Sigmoid colon (tissue), 6 donors: ENCODE measurements at regions not wholly inside any gene's neighbourhood (a gene's known extent, or its start where the extent isn't known, plus 50 kb on each side); places are given as distances from the start of the nearest gene placed in this dataset.

Experiments
- DNase-seq: peaks from one replicate; pipeline ENCODE4 v3.0.0-alpha.2; 2019
- H3K27ac ChIP-seq, 4 donors: fragments of 200-600 bp; sonication (generic); one replicate each; pipeline ENCODE4 v1.5.1; 2016 to 2019; ENCODE audit warnings: mild to moderate bottlenecking in 1 of 4
- H3K27me3 ChIP-seq, 3 donors: fragments of 200-600 bp; sonication (generic); one replicate each; pipeline ENCODE4 v1.5.1; 2019; ENCODE audit warnings: mild to moderate bottlenecking in 1 of 3
- H3K36me3 ChIP-seq, 4 donors: fragments of 200-600 bp; sonication (generic); one replicate each; pipeline ENCODE4 v1.5.1; 2016 to 2019
- H3K4me1 ChIP-seq, 4 donors: fragments of 200-600 bp; sonication (generic); one replicate each; pipeline ENCODE4 v1.5.1; 2017 to 2019
- H3K4me3 ChIP-seq, 4 donors: fragments of 200-600 bp; sonication (generic); one replicate each; pipeline ENCODE4 v1.5.1; 2017 to 2019; ENCODE audit warnings: mild to moderate bottlenecking in 2 of 4, moderate library complexity in 1 of 4
- H3K9me3 ChIP-seq, 4 donors: fragments of 200-600 bp in 3 of 4; sonication (generic) in 3 of 4; one replicate each; pipeline versions ENCODE4 v1.5.1 to v1.6.1; 2013 to 2019
- EP300 ChIP-seq, 4 donors: sonication (generic); formaldehyde crosslinking; IDR thresholded peaks; one replicate each; pipeline ENCODE4 v1.6.1; 2017; ENCODE audit warnings: antibody characterized with exemption in 4 of 4
- POLR2A ChIP-seq, 2 donors: fragments of 450-650 bp; IDR thresholded peaks; one replicate each; pipeline ENCODE4 v1.6.1; 2016; ENCODE audit warnings: antibody characterized with exemption in 2 of 2, mild to moderate bottlenecking in 2 of 2, moderate library complexity in 2 of 2
- POLR2AphosphoS5 ChIP-seq, 4 donors: sonication (generic); formaldehyde crosslinking; IDR thresholded peaks; one replicate each; pipeline ENCODE4 v1.6.1; 2017; ENCODE audit warnings: antibody characterized with exemption in 4 of 4
- WGBS, 2 donors: extraction: QIAGEN DNeasy Blood & Tissue Kit; methylation state at CpG; one replicate each; pipeline ENCODE4 v1.1.7; 2013; 5-methylcytosine and 5-hydroxymethylcytosine counted together
- intact Hi-C: fragments of 100-400 bp; cut with DNase I; formaldehyde crosslinking; loops from one replicate; pipeline ENCODE4 v1.15.1; 2023
- TF ChIP-seq, protein P1 (sequence below), 4 experiments: fragments of 450-650 bp in 3 of 4; fragments of 200-600 bp in 1 of 4; IDR thresholded peaks; one replicate each; pipeline ENCODE4 v1.5.1; 2016 to 2019; ENCODE audit warnings: antibody characterized with exemption in 4 of 4, mild to moderate bottlenecking in 3 of 4, moderate library complexity in 2 of 4
- donor health status: healthy with polysubstance abuse.
- donor health status: healthy.

DNA sequence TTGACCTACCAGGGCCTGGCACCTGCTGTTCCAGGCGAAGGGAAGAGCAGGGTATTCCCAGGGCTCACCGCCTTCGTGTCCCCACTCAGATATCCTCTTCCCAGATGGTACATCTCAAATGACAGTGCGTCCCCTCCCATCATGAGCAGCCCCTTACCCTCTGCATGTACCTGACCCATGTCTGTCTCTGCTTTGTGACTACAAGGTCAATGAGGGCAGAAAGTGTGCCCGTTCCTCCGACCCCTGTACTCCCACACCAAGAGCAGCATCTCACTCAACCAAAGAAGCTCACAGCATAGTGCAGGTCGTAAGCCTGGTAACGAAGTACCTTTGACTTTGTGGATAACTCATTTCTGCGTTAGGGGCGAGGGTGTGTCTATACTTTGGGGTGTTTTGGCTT lies 142.6 kb downstream of the KATNIP start:
- intact Hi-C loops, result loop anchor here (10.0 kb wide), 1 partner anchor 372 kb away; the partner anchor contains the start of gene GSG1L
- Histone ChIP-seq H3K4me3 (no peak overlapping the region), H3K36me3 (no peaks in the 10 kb centered on the region), H3K9me3 (no peaks in the 10 kb centered on the region), H3K27ac (no peak overlapping the region), H3K27me3 (no peaks in the 10 kb centered on the region), H3K4me1 (no peaks in the 10 kb centered on the region)
- DNase-seq, result no peak
- WGBS, 2 donors, result 95% methylated on average over 10 of the region's 10 CpGs
- TF ChIP-seq, protein P1, sequence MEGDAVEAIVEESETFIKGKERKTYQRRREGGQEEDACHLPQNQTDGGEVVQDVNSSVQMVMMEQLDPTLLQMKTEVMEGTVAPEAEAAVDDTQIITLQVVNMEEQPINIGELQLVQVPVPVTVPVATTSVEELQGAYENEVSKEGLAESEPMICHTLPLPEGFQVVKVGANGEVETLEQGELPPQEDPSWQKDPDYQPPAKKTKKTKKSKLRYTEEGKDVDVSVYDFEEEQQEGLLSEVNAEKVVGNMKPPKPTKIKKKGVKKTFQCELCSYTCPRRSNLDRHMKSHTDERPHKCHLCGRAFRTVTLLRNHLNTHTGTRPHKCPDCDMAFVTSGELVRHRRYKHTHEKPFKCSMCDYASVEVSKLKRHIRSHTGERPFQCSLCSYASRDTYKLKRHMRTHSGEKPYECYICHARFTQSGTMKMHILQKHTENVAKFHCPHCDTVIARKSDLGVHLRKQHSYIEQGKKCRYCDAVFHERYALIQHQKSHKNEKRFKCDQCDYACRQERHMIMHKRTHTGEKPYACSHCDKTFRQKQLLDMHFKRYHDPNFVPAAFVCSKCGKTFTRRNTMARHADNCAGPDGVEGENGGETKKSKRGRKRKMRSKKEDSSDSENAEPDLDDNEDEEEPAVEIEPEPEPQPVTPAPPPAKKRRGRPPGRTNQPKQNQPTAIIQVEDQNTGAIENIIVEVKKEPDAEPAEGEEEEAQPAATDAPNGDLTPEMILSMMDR (IDR thresholded peaks at IDR 0.05), result no peak
- TF ChIP-seq POLR2A (IDR thresholded peaks at IDR 0.05) (no peak), EP300 (IDR thresholded peaks at IDR 0.05) (no peak), POLR2AphosphoS5 (IDR thresholded peaks at IDR 0.05) (no peak)

GRCh38 chr16:27695161-27695560 lies 145.2 kb downstream of the KATNIP start:
- intact Hi-C loops, result loop anchor here (10.0 kb wide), 1 partner anchor 370 kb away; the partner anchor contains the start of gene GSG1L
- no peak for DNase-seq
- Histone ChIP-seq H3K27ac (no peak overlapping the region), H3K27me3 (no peaks in the 10 kb centered on the region), H3K9me3 (no peaks in the 10 kb centered on the region), H3K36me3 (peaks cover 4 to 21% (median 10%) of the 10 kb centered on the region in 4 donors), H3K4me3 (no peak overlapping the region), H3K4me1 (no peaks in the 10 kb centered on the region)
- no peak for TF ChIP-seq EP300 (IDR thresholded peaks at IDR 0.05)
- TF ChIP-seq POLR2A (IDR thresholded peaks at IDR 0.05), result no peak
- TF ChIP-seq, protein P1 (IDR thresholded peaks at IDR 0.05), result no peak
- TF ChIP-seq POLR2AphosphoS5 (IDR thresholded peaks at IDR 0.05), result no peak
- WGBS, 2 donors, result 96% methylated on average over 7 of the region's 7 CpGs

DNA sequence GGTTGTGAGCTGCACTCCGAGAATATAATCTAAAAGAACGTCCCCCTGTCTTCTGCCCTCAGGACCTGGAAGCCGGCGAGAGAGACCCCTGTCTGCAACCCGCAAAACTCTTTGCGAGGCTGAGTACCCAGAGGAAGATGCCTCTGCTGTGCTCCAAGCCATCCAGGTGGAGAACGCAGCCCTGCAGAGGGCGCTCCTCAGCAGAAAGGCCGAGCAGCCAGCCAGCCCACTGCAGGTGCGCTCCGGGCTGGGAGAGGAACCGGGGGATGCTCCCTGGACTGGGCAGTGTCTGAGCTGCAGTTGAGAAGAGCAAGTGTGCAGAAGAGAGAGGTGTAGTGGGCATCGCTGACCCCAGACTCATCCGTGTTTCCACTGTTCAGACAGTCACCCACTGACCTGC lies 148.3 kb downstream of the KATNIP start:
- 83 to 86% methylated on average over 14 of the region's 14 CpGs for WGBS, 2 donors
- Histone ChIP-seq H3K27ac (no peak overlapping the region), H3K27me3 (no peaks in the 10 kb centered on the region), H3K4me3 (no peak overlapping the region), H3K36me3 (peaks cover 4 to 31% (median 10%) of the 10 kb centered on the region in 4 donors), H3K4me1 (no peaks in the 10 kb centered on the region), H3K9me3 (no peaks in the 10 kb centered on the region)
- no peak for DNase-seq
- TF ChIP-seq, protein P1 (IDR thresholded peaks at IDR 0.05), result no peak
- no peak for TF ChIP-seq EP300 (IDR thresholded peaks at IDR 0.05)
- intact Hi-C loops, result loop anchor here (10.0 kb wide), 1 partner anchor 367 kb away; the partner anchor contains the start of gene GSG1L

GRCh38 chr16:27698746-27699145 lies 148.8 kb downstream of the KATNIP start:
- H3K4me3 ChIP-seq, result no peak overlapping the region
- no peak for DNase-seq
- no peaks in the 10 kb centered on the region for H3K4me1 ChIP-seq
- no peak overlapping the region for H3K27ac ChIP-seq
- H3K27me3 ChIP-seq, result no peaks in the 10 kb centered on the region
- peaks cover 4 to 31% (median 10%) of the 10 kb centered on the region in 4 donors for H3K36me3 ChIP-seq
- intact Hi-C loops, result loop anchor here (10.0 kb wide), 1 partner anchor 366 kb away; the partner anchor contains the start of gene GSG1L
- no peaks in the 10 kb centered on the region for H3K9me3 ChIP-seq
- WGBS, 2 donors, result 97% methylated on average over 8 of the region's 8 CpGs
- TF ChIP-seq EP300 (IDR thresholded peaks at IDR 0.05) (no peak), POLR2AphosphoS5 (IDR thresholded peaks at IDR 0.05) (no peak), POLR2A (IDR thresholded peaks at IDR 0.05) (no peak)
- TF ChIP-seq, protein P1 (IDR thresholded peaks at IDR 0.05), result no peak

DNA sequence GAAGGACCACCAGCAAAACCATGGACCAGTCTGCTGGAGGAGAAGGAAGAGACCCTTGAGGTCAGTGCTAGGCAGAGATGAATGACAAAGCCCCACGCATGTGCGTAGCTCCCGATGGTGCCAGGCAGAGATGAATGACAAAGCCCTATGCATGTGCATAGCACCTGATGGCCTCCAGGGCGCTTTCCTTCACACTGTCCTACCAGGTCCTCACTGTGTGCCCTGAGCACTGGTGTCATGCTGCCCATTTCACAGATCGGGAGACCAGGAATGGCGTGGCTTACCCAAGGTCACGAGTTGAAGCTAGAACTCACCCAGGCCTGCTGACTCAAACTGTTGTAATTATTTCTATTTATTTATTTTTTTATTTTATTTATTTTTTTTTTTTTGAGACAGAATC lies 149.6 kb downstream of the KATNIP start:
- Histone ChIP-seq H3K36me3 (peaks cover 4 to 31% (median 10%) of the 10 kb centered on the region in 4 donors), H3K27me3 (no peaks in the 10 kb centered on the region), H3K27ac (no peak overlapping the region), H3K9me3 (no peaks in the 10 kb centered on the region), H3K4me1 (no peaks in the 10 kb centered on the region), H3K4me3 (no peak overlapping the region)
- whole genome bisulfite sequencing, 2 donors, result 97% methylated on average over 7 of the region's 7 CpGs
- no peak for DNase-seq
- TF ChIP-seq POLR2A (IDR thresholded peaks at IDR 0.05) (no peak), POLR2AphosphoS5 (IDR thresholded peaks at IDR 0.05) (no peak), EP300 (IDR thresholded peaks at IDR 0.05) (no peak)
- intact Hi-C loops, result loop anchor here (10.0 kb wide), 1 partner anchor 365 kb away; the partner anchor contains the start of gene GSG1L
